K562 (cell line): ENCODE measurements at regions not wholly inside any gene's neighbourhood (a gene's known extent, or its start where the extent isn't known, plus 50 kb on each side); places are given as distances from the start of the nearest gene placed in this dataset.

Experiments used
- ATAC-seq: fragments of 200-7000 bp; cut with Tn5 transposase; 3 replicates; pipeline ENCODE4 v1.9.1; 2020; ENCODE audit warnings: moderate library complexity
- BruUV-seq: library from RNA; stranded (reverse); fragments of 400-500 nt; replicated peaks from 2 replicates; lab custom pipeline; 2021; lab: Mats Ljungman, UMichigan
- CTCF ChIA-PET: fragments of 300-600 bp; formaldehyde crosslinking; extraction: SDS; loops from one replicate; lab custom pipeline; 2021; ENCODE audit warnings: low intra/inter-chr PET ratio; lab: Yijun Ruan, JAX
- POLR2A ChIA-PET: fragments of 300-600, 350-650 bp; sonication (Branson Sonifier 250); formaldehyde crosslinking; extraction: SDS; loops from one replicate; lab custom pipeline; 2021; ENCODE audit warnings: antibody characterized with exemption, inconsistent platforms; lab: Yijun Ruan, JAX
- DNase-seq, 4 experiments: peaks; one replicate each; pipeline versions ENCODE4 v3.0.0 to v3.0.0-alpha.2; 2011 to 2018; ENCODE audit warnings: low spot score in 3 of 4, mixed read lengths in 3 of 4; ENCODE audit errors: extremely low read depth in 1 of 4
- FAIRE-seq: peaks from 2 replicates; lab custom pipeline; 2011; peaks lifted over from hg19 to GRCh38; lab: Jason Lieb, UNC
- H2AFZ ChIP-seq: 2 replicates; pipeline ENCODE4 v1.6.0; 2011; ENCODE audit warnings: low read depth, low read length, control low read depth, inconsistent platforms
- H3K27ac ChIP-seq: fragments of 200-600 bp; 3 replicates; pipeline ENCODE4 v1.8.0; 2011; ENCODE audit warnings: low read depth, mild to moderate bottlenecking, control low read depth, inconsistent platforms, low read length, moderate library complexity, mixed read lengths; ENCODE audit errors: extremely low read depth
- H3K27me3 ChIP-seq, 2 experiments: fragments of 300-600 bp in 1 of 2; 2 replicates in 1 of 2; 3 replicates in 1 of 2; pipeline versions ENCODE4 v1.6.0 to v1.8.0; 2011; ENCODE audit warnings: inconsistent platforms in 2 of 2, low read length in 2 of 2, mild to moderate bottlenecking in 1 of 2, mixed read lengths in 1 of 2, moderate library complexity in 1 of 2; ENCODE audit not compliant: control insufficient read depth in 2 of 2, insufficient read depth in 2 of 2
- H3K36me3 ChIP-seq: fragments of 300-600 bp; 3 replicates; pipeline ENCODE4 v1.8.0; 2011; ENCODE audit warnings: mild to moderate bottlenecking, low read length, inconsistent platforms; ENCODE audit not compliant: control insufficient read depth, insufficient read depth
- H3K4me1 ChIP-seq, 2 experiments: fragments of 200-600 bp in 1 of 2; replicated peaks in 1 of 2; 2 replicates in 1 of 2; 3 replicates in 1 of 2; pipeline versions ENCODE4 v1.5.1 to v1.8.0; 2011; ENCODE audit warnings: inconsistent platforms in 2 of 2, low read length in 2 of 2, mild to moderate bottlenecking in 1 of 2, mixed read lengths in 1 of 2, moderate library complexity in 1 of 2; ENCODE audit not compliant: control insufficient read depth in 2 of 2, insufficient read depth in 2 of 2
- H3K4me2 ChIP-seq: 2 replicates; pipeline ENCODE4 v1.6.1; 2011; ENCODE audit warnings: low read length, control low read depth, inconsistent platforms, mixed read lengths; ENCODE audit not compliant: insufficient read depth
- H3K4me3 ChIP-seq: fragments of 200-600 bp; sonication (generic), shearing (Covaris generic); 2 replicates; pipeline ENCODE4 v1.5.1; 2016; ENCODE audit warnings: control low read depth, inconsistent platforms
- H3K79me2 ChIP-seq: fragments of 200-600 bp; 3 replicates; pipeline ENCODE4 v1.8.0; 2011; ENCODE audit warnings: low read length, inconsistent platforms; ENCODE audit not compliant: control insufficient read depth, insufficient read depth
- H3K9ac ChIP-seq, 2 experiments: 2 replicates each; pipeline versions ENCODE4 v1.6.0 to v1.6.1; 2011; ENCODE audit warnings: low read depth in 2 of 2, low read length in 2 of 2, control low read depth in 1 of 2, inconsistent platforms in 1 of 2, mild to moderate bottlenecking in 1 of 2, mixed read lengths in 1 of 2; ENCODE audit not compliant: insufficient read depth in 1 of 2
- H3K9me1 ChIP-seq: one replicate; pipeline ENCODE4 v1.6.0; 2011; ENCODE audit warnings: inconsistent platforms, mild to moderate bottlenecking, low read length, moderate library complexity; ENCODE audit not compliant: control insufficient read depth, insufficient read depth
- H3K9me3 ChIP-seq: replicated peaks from 2 replicates; pipeline ENCODE4 v1.5.1; 2011; ENCODE audit warnings: low read depth, low read length, inconsistent platforms; ENCODE audit not compliant: control insufficient read depth, insufficient read depth
- H4K20me1 ChIP-seq: replicated peaks from 2 replicates; pipeline ENCODE4 v1.6.1; 2011; ENCODE audit warnings: low read length, inconsistent platforms, mixed read lengths; ENCODE audit not compliant: control insufficient read depth, insufficient read depth
- ASH1L ChIP-seq: fragments of 450-650 bp; IDR thresholded peaks from 2 replicates; pipeline ENCODE4 v1.6.1; 2018; ENCODE audit warnings: borderline replicate concordance, mild to moderate bottlenecking, low read depth; ENCODE audit not compliant: partially characterized antibody
- CBFB ChIP-seq: sonication (generic); formaldehyde crosslinking; IDR thresholded peaks from 2 replicates; pipeline ENCODE4 v1.4.0; 2020; ENCODE audit warnings: mild to moderate bottlenecking, missing genetic modification reagents
- ETV5 ChIP-seq: sonication (generic); formaldehyde crosslinking; IDR thresholded peaks from 2 replicates; pipeline ENCODE4 v1.4.0; 2020; ENCODE audit warnings: low read depth, mild to moderate bottlenecking, missing genetic modification reagents
- LEF1 ChIP-seq: fragments of 450-650 bp; IDR thresholded peaks from 2 replicates; pipeline ENCODE4 v1.6.1; 2016; ENCODE audit warnings: mild to moderate bottlenecking
- MITF ChIP-seq: IDR thresholded peaks from 2 replicates; pipeline ENCODE4 v1.6.1; 2014; ENCODE audit warnings: antibody characterized with exemption
- MTA3 ChIP-seq: fragments of 450-650 bp; formaldehyde crosslinking; IDR thresholded peaks from 2 replicates; pipeline ENCODE4 v1.6.1; 2017; ENCODE audit warnings: mild to moderate bottlenecking, borderline replicate concordance
- PHF20 ChIP-seq: fragments of 450-650 bp; IDR thresholded peaks from 2 replicates; pipeline ENCODE4 v1.6.1; 2018; ENCODE audit not compliant: partially characterized antibody
- SMARCB1 ChIP-seq: IDR thresholded peaks from 2 replicates; pipeline ENCODE4 v1.6.1; 2011; ENCODE audit warnings: improper control_type of control experiment, low read depth; ENCODE audit not compliant: insufficient read length
- TSC22D4 ChIP-seq: fragments of 450-650 bp; IDR thresholded peaks from 2 replicates; pipeline ENCODE4 v1.6.1; 2016; ENCODE audit warnings: missing genetic modification characterization, missing biosample characterization, control low read depth
- ZFX ChIP-seq: sonication (generic); formaldehyde crosslinking; IDR thresholded peaks from 2 replicates; pipeline ENCODE4 v1.8.0; 2022; ENCODE audit warnings: mild to moderate bottlenecking, missing genetic modification reagents, moderate library complexity
- ZNF146 ChIP-seq: IDR thresholded peaks from one replicate; pipeline ENCODE4 v1.6.1; 2018; ENCODE audit warnings: missing compliant biosample characterization; ENCODE audit not compliant: unreplicated experiment
- ZNF175 ChIP-seq: fragments of 200-800 bp; sonication (Bioruptor generic); IDR thresholded peaks from 2 replicates; pipeline ENCODE4 v1.6.1; 2016; ENCODE audit warnings: low read depth, mild to moderate bottlenecking, missing genetic modification characterization, missing compliant biosample characterization
- ZNF407 ChIP-seq: fragments of 450-650 bp; IDR thresholded peaks from 2 replicates; pipeline ENCODE4 v1.6.1; 2016; ENCODE audit warnings: low read depth
- ZNF77 ChIP-seq: fragments of 250-450 bp; sonication (Bioruptor Pico); IDR thresholded peaks from 2 replicates; pipeline ENCODE4 v1.5.0; 2020
- WGBS: fragments of 100-300 bp; shearing (Covaris generic); methylation state at CpG from one replicate; pipeline ENCODE4 v1.1.6; 2016; ENCODE audit warnings: low coverage, mixed read lengths; ENCODE audit not compliant: insufficient coverage; ENCODE audit errors: missing lambda C conversion rate; 5-methylcytosine and 5-hydroxymethylcytosine counted together
- in situ Hi-C: fragments of 300-500 bp; cut with MboI; formaldehyde crosslinking; loops from 4 replicates; pipeline ENCODE4 v1.15.0; 2018; ENCODE audit warnings: inconsistent platforms, mixed read lengths
- intact Hi-C: fragments of 100-400 bp; cut with micrococcal nuclease; formaldehyde crosslinking; loops from 2 replicates; pipeline ENCODE4 v1.14.2; 2022

GRCh38 chr4:29199485-29199884 lies 1520.7 kb upstream of the PCDH7 start:
- ChIA-PET POLR2A (no interaction called here), CTCF (no interaction called here)
- Histone ChIP-seq H3K27me3 (no peaks in the 10 kb centered on the region), H3K36me3 (no peaks in the 10 kb centered on the region), H3K9ac (no peak overlapping the region), H4K20me1 (no peaks in the 10 kb centered on the region), H3K4me1 (no peaks in the 10 kb centered on the region), H3K4me2 (no peak overlapping the region), H3K9me1 (no peaks in the 10 kb centered on the region), H3K4me3 (no peak overlapping the region), H2AFZ (no peak overlapping the region), H3K79me2 (no peaks in the 10 kb centered on the region), H3K27ac (no peak overlapping the region), H3K9me3 (no peaks in the 10 kb centered on the region; the same call in 1 of the 2 replicates)
- in situ Hi-C loops (no loop called here), intact Hi-C loops (no loop called here)
- FAIRE-seq (no peak), DNase-seq (no peak), ATAC-seq (no peak)
- BruUV-seq, result no TSS peak
- WGBS, result 0% methylated on average over 4 of the region's 4 CpGs
- TF ChIP-seq ZNF175 (CRISPR knock-in tag), result no peak
- no peak for TF ChIP-seq ZNF77
- no peak for TF ChIP-seq ASH1L
- no peak for TF ChIP-seq SMARCB1
- no peak for TF ChIP-seq ZNF407
- no peak for TF ChIP-seq TSC22D4 (tag)
- TF ChIP-seq ZFX, result no peak
- TF ChIP-seq LEF1, result no peak
- no peak for TF ChIP-seq MTA3
- no peak for TF ChIP-seq CBFB (CRISPR knock-in tag)
- no peak for TF ChIP-seq PHF20
- TF ChIP-seq MITF, result no peak
- no peak for TF ChIP-seq ZNF146
- no peak for TF ChIP-seq ETV5 (CRISPR knock-in tag)
